Kidney epithelial cell (primary cell): ENCODE measurements at regions not wholly inside any gene's neighbourhood (a gene's known extent, or its start where the extent isn't known, plus 50 kb on each side); places are given as distances from the start of the nearest gene placed in this dataset.
"Not testable (repeated sequence)": the region's sequence is repeated elsewhere in the genome, so short reads cannot be mapped to it uniquely, and the experiment has no call there.

Experiments used
- DNase-seq: peaks from one replicate; pipeline ENCODE4 v3.0.0-alpha.2; 2010; ENCODE audit warnings: low read depth
- H3K27me3 ChIP-seq: 2 replicates; pipeline ENCODE4 v1.6.0; 2011; ENCODE audit warnings: low read length; ENCODE audit not compliant: control insufficient read depth, insufficient read depth
- H3K36me3 ChIP-seq: 2 replicates; pipeline ENCODE4 v1.5.1; 2011; ENCODE audit warnings: low read length; ENCODE audit not compliant: control insufficient read depth, insufficient read depth
- H3K4me3 ChIP-seq: 2 replicates; pipeline ENCODE4 v1.5.1; 2011; ENCODE audit warnings: low read depth, mild to moderate bottlenecking, control low read depth, low read length

GRCh38 chr1:149390173-149390926 is 84.5 kb upstream of the NBPF19 start:
- peak; percentile 2 for DNase-seq
- not testable (repeated sequence) for H3K27me3 ChIP-seq, H3K36me3 ChIP-seq

GRCh38 chr1:149390931-149391330 is 83.9 kb upstream of the NBPF19 start:
- peak overlapping the region; percentile 47 for H3K4me3 ChIP-seq
- DNase-seq, H3K27me3 ChIP-seq, H3K36me3 ChIP-seq: not testable (repeated sequence)

More at GRCh38 chr1:149390173-149390926, 84.5 kb upstream of the NBPF19 start:
- H3K4me3 ChIP-seq = peak overlapping the region; percentile 47

- not testable (repeated sequence) for H3K36me3 ChIP-seq
Measured at GRCh38 chr1:149395802-149396201, 79.0 kb upstream of the NBPF19 start.

GRCh38 chr1:149398527-149398926 is 76.3 kb upstream of the NBPF19 start:
- not testable (repeated sequence) for H3K4me3 ChIP-seq, H3K36me3 ChIP-seq, DNase-seq, H3K27me3 ChIP-seq

More at GRCh38 chr1:149395802-149396201, 79.0 kb upstream of the NBPF19 start:
- H3K27me3 ChIP-seq, H3K4me3 ChIP-seq, DNase-seq: not testable (repeated sequence)

GRCh38 chr1:149408404-149408803 is 66.4 kb upstream of the NBPF19 start:
- not testable (repeated sequence) for H3K36me3 ChIP-seq

GRCh38 chr1:149415373-149415772 is 59.5 kb upstream of the NBPF19 start:
- H3K27me3 ChIP-seq, DNase-seq, H3K4me3 ChIP-seq, H3K36me3 ChIP-seq: not testable (repeated sequence)

More at GRCh38 chr1:149408404-149408803, 66.4 kb upstream of the NBPF19 start:
- not testable (repeated sequence) for H3K27me3 ChIP-seq, DNase-seq, H3K4me3 ChIP-seq

GRCh38 chr1:149418782-149419181 is 56.1 kb upstream of the NBPF19 start:
- not testable (repeated sequence) for DNase-seq

GRCh38 chr1:149423122-149423521 is 51.7 kb upstream of the NBPF19 start:
- H3K36me3 ChIP-seq, H3K27me3 ChIP-seq, DNase-seq, H3K4me3 ChIP-seq: not testable (repeated sequence)

More at GRCh38 chr1:149418782-149419181, 56.1 kb upstream of the NBPF19 start:
- H3K27me3 ChIP-seq, H3K36me3 ChIP-seq, H3K4me3 ChIP-seq: not testable (repeated sequence)
